Endothelial cell of umbilical vein (primary cell): ENCODE measurements at regions not wholly inside any gene's neighbourhood (a gene's known extent, or its start where the extent isn't known, plus 50 kb on each side); places are given as distances from the start of the nearest gene placed in this dataset.

ENCODE experiments used
- BruUV-seq: library from RNA; stranded (reverse); fragments of 400-500 nt; replicated peaks from 2 replicates; lab custom pipeline; 2021; lab: Mats Ljungman, UMichigan
- CTCF ChIA-PET: fragments of 300-600, 350-600 bp; sonication (Branson Sonifier 250); formaldehyde crosslinking; loops from one replicate; lab custom pipeline; 2021; ENCODE audit warnings: antibody characterized with exemption, inconsistent platforms; lab: Charles Lee
- POLR2A ChIA-PET: fragments of 300-600, 350-600 bp; sonication (Branson Sonifier 250); formaldehyde crosslinking; loops from one replicate; lab custom pipeline; 2021; ENCODE audit warnings: antibody characterized with exemption, inconsistent platforms; lab: Charles Lee
- DNase-seq: peaks from one replicate; pipeline ENCODE4 v3.0.0-alpha.2; 2011; ENCODE audit warnings: low read depth, low spot score
- FAIRE-seq: peaks from 2 replicates; lab custom pipeline; 2011; peaks lifted over from hg19 to GRCh38; lab: Jason Lieb, UNC
- H2AFZ ChIP-seq: 2 replicates; pipeline ENCODE4 v1.6.0; 2012; ENCODE audit warnings: low read depth, low read length, control low read depth, inconsistent platforms
- H3K27ac ChIP-seq: 2 replicates; pipeline ENCODE4 v1.5.1; 2011; ENCODE audit warnings: low read depth, mild to moderate bottlenecking, control low read depth, low read length, moderate library complexity; ENCODE audit not compliant: insufficient read depth
- H3K27me3 ChIP-seq, 2 experiments: 2 replicates each; pipeline versions ENCODE4 v1.6.0 to v1.6.1; 2011; ENCODE audit warnings: low read length in 2 of 2, mixed read lengths in 1 of 2; ENCODE audit not compliant: control insufficient read depth in 2 of 2, insufficient read depth in 2 of 2
- H3K36me3 ChIP-seq, 2 experiments: 2 replicates in 1 of 2; 3 replicates in 1 of 2; pipeline ENCODE4 v1.5.1; 2011; ENCODE audit warnings: low read length in 2 of 2, mild to moderate bottlenecking in 1 of 2, moderate library complexity in 1 of 2; ENCODE audit not compliant: control insufficient read depth in 2 of 2, insufficient read depth in 2 of 2; ENCODE audit errors: extremely low read depth in 1 of 2
- H3K4me1 ChIP-seq: 3 replicates; pipeline ENCODE4 v1.5.1; 2011; ENCODE audit warnings: mild to moderate bottlenecking, low read length; ENCODE audit not compliant: control insufficient read depth, insufficient read depth; ENCODE audit errors: extremely low read depth
- H3K4me2 ChIP-seq: 2 replicates; pipeline ENCODE4 v1.6.1; 2011; ENCODE audit warnings: low read length, control low read depth, mixed read lengths; ENCODE audit not compliant: insufficient read depth
- H3K4me3 ChIP-seq, 3 experiments: fragments of 200-600 bp in 1 of 3; sonication (generic), shearing (Covaris generic) in 1 of 3; replicated peaks in 1 of 3; 2 replicates each; pipeline ENCODE4 v1.5.1; 2011 to 2016; ENCODE audit warnings: control low read depth in 3 of 3, low read length in 3 of 3, mild to moderate bottlenecking in 2 of 3, inconsistent platforms in 1 of 3, low read depth in 1 of 3, moderate library complexity in 1 of 3; ENCODE audit not compliant: insufficient read depth in 1 of 3
- H3K79me2 ChIP-seq: 2 replicates; pipeline ENCODE4 v1.6.0; 2012; ENCODE audit warnings: low read length, inconsistent platforms; ENCODE audit not compliant: control insufficient read depth, insufficient read depth
- H3K9ac ChIP-seq: replicated peaks from 2 replicates; pipeline ENCODE3; 2011; ENCODE audit warnings: low read length, control low read depth; ENCODE audit not compliant: insufficient read depth; ENCODE audit errors: extremely low read depth
- H3K9me1 ChIP-seq: replicated peaks from 3 replicates; pipeline ENCODE4 v1.6.0; 2011; ENCODE audit warnings: mild to moderate bottlenecking, low read length; ENCODE audit not compliant: control insufficient read depth, insufficient read depth; ENCODE audit errors: extremely low read depth
- H3K9me3 ChIP-seq: replicated peaks from 2 replicates; pipeline ENCODE4 v1.5.1; 2012; ENCODE audit warnings: low read length, inconsistent platforms; ENCODE audit not compliant: control insufficient read depth, insufficient read depth
- H4K20me1 ChIP-seq: replicated peaks from 2 replicates; pipeline ENCODE3; 2011; ENCODE audit warnings: mild to moderate bottlenecking, low read length; ENCODE audit not compliant: control insufficient read depth, insufficient read depth; ENCODE audit errors: extremely low read depth
- EZH2 ChIP-seq: IDR thresholded peaks from 2 replicates; pipeline ENCODE4 v1.6.1; 2012; ENCODE audit warnings: borderline replicate concordance, low read depth, mild to moderate bottlenecking, moderate library complexity, low read length, inconsistent platforms; ENCODE audit not compliant: severe bottlenecking
- FOS ChIP-seq: IDR thresholded peaks from 2 replicates; pipeline ENCODE4 v1.6.1; 2011; ENCODE audit warnings: mild to moderate bottlenecking, low read length, moderate library complexity, borderline replicate concordance; ENCODE audit not compliant: insufficient read depth
- GATA2 ChIP-seq: IDR thresholded peaks from 2 replicates; pipeline ENCODE4 v1.7.0; 2011; ENCODE audit warnings: low read depth, mild to moderate bottlenecking, moderate library complexity, mixed read lengths, low read length; ENCODE audit not compliant: insufficient read length, insufficient read depth
- JUN ChIP-seq: IDR thresholded peaks from 2 replicates; pipeline ENCODE4 v1.6.1; 2011; ENCODE audit warnings: borderline replicate concordance, low read depth; ENCODE audit not compliant: insufficient read length, insufficient read depth
- MYC ChIP-seq: IDR thresholded peaks from one replicate; pipeline ENCODE4 v1.6.1; 2011; ENCODE audit warnings: mild to moderate bottlenecking, low read depth, low read length
- POLR2A ChIP-seq: IDR thresholded peaks from 2 replicates; pipeline ENCODE4 v1.6.1; 2012; ENCODE audit warnings: low read depth, mild to moderate bottlenecking, control low read depth, low read length
- POLR2AphosphoS5 ChIP-seq: IDR thresholded peaks from 2 replicates; pipeline ENCODE4 v1.6.1; 2012; ENCODE audit warnings: low read depth, mild to moderate bottlenecking, control low read depth, low read length, moderate library complexity; ENCODE audit not compliant: insufficient read depth
- dilution Hi-C: fragments of 300-500 bp; cut with MboI; formaldehyde crosslinking; loops from one replicate; pipeline ENCODE4 v1.15.0; 2019; ENCODE audit warnings: low sequenced_read_pairs; ENCODE audit not compliant: extremely low pct_ligation_motif_present
- intact Hi-C: fragments of 100-400 bp; cut with micrococcal nuclease; formaldehyde crosslinking; loops from one replicate; pipeline ENCODE4 v1.10.0; 2022
- TF ChIP-seq, protein P1 (sequence below): IDR thresholded peaks from 2 replicates; pipeline ENCODE4 v1.6.1; 2011; ENCODE audit not compliant: insufficient read depth, insufficient read length
- TF ChIP-seq, protein P2 (sequence below), 2 donors: IDR thresholded peaks; 1 replicate in 1 of 2; 2 replicates in 1 of 2; pipeline ENCODE4 v1.5.1; 2011; ENCODE audit warnings: low read length in 2 of 2, mild to moderate bottlenecking in 2 of 2, moderate library complexity in 2 of 2, control low read depth in 1 of 2, inconsistent platforms in 1 of 2, low read depth in 1 of 2; ENCODE audit not compliant: insufficient read depth in 1 of 2; ENCODE audit errors: extremely low read depth in 1 of 2

DNA sequence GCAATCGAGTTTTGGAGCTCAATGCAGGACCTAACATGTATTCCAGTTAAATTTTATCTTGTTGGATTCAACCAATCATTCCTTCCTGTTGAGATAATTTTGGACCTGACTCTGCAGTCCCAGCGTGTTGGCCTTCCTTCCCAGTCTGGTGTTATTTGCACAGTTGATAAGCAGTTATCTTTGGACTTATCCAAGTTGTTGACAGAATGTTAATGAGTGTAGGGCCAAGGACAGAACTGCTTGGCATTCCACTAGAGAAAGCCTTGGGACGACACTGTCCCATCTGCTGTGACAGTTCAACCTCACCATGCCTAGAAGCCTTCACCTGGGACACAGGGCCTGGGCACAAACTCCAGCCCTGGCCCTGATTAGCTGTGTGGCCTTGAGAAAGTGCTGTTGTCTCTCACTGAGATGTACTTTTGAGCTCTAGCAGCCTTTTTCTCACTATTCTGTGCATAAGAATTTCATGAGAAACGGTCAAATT is 104.1 kb upstream of the SLC25A33 start:
- dilution Hi-C loops (no loop called here), intact Hi-C loops (no loop called here)
- Histone ChIP-seq H3K4me2 (no peak overlapping the region), H2AFZ (no peak overlapping the region), H3K4me3 (no peak overlapping the region), H3K79me2 (no peaks in the 10 kb centered on the region), H3K4me1 (peaks cover 27% of the 10 kb centered on the region), H3K9me3 (no peaks in the 10 kb centered on the region), H3K27me3 (no peaks in the 10 kb centered on the region), H3K9ac (no peak overlapping the region), H3K27ac (no peak overlapping the region), H4K20me1 (no peaks in the 10 kb centered on the region), H3K9me1 (no peaks in the 10 kb centered on the region), H3K36me3 (no peaks in the 10 kb centered on the region)
- no peak for TF ChIP-seq EZH2
- TF ChIP-seq, protein P1, sequence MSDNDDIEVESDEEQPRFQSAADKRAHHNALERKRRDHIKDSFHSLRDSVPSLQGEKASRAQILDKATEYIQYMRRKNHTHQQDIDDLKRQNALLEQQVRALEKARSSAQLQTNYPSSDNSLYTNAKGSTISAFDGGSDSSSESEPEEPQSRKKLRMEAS = no peak
- TF ChIP-seq GATA2 = no peak
- TF ChIP-seq, protein P2, sequence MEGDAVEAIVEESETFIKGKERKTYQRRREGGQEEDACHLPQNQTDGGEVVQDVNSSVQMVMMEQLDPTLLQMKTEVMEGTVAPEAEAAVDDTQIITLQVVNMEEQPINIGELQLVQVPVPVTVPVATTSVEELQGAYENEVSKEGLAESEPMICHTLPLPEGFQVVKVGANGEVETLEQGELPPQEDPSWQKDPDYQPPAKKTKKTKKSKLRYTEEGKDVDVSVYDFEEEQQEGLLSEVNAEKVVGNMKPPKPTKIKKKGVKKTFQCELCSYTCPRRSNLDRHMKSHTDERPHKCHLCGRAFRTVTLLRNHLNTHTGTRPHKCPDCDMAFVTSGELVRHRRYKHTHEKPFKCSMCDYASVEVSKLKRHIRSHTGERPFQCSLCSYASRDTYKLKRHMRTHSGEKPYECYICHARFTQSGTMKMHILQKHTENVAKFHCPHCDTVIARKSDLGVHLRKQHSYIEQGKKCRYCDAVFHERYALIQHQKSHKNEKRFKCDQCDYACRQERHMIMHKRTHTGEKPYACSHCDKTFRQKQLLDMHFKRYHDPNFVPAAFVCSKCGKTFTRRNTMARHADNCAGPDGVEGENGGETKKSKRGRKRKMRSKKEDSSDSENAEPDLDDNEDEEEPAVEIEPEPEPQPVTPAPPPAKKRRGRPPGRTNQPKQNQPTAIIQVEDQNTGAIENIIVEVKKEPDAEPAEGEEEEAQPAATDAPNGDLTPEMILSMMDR (IDR thresholded peaks at IDR 0.05; ENCODE audit: extremely low read depth in 1 of 2, insufficient read depth in 1 of 2, low read depth in 1 of 2, low read length in 2 of 2) = no peak
- TF ChIP-seq FOS = no peak
- no peak for TF ChIP-seq MYC
- TF ChIP-seq POLR2AphosphoS5 = no peak
- no peak for TF ChIP-seq POLR2A
- no peak for TF ChIP-seq JUN
- DNase-seq (peak; percentile 68), FAIRE-seq (no peak)
- no TSS peak for BruUV-seq
- CTCF ChIA-PET = interaction anchor here (0.6 to 1.8 kb wide), 5 partner anchors 9 to 168 kb away, joined by 3 to 5 read pairs (median 4); no protein-coding TSS in a partner anchor
- POLR2A ChIA-PET = no interaction called here
